H1 (cell line): ENCODE measurements at regions not wholly inside any gene's neighbourhood (a gene's known extent, or its start where the extent isn't known, plus 50 kb on each side); places are given as distances from the start of the nearest gene placed in this dataset.

Source experiments
- CTCF ChIA-PET: fragments of 300-600 bp; sonication (Branson Sonifier 250); formaldehyde crosslinking; loops from one replicate; lab custom pipeline; 2021; ENCODE audit not compliant: partially characterized antibody; lab: Charles Lee
- POLR2A ChIA-PET: fragments of 300-600 bp; sonication (Branson Sonifier 250); formaldehyde crosslinking; loops from one replicate; lab custom pipeline; 2021; ENCODE audit warnings: inconsistent platforms; ENCODE audit not compliant: partially characterized antibody; lab: Charles Lee
- DNase-seq, 2 experiments: peaks; one replicate each; pipeline versions ENCODE4 v3.0.0 to v3.0.0-alpha.2; 2010 to 2022; ENCODE audit warnings: low spot score in 2 of 2, low read depth in 1 of 2, mixed read lengths in 1 of 2
- FAIRE-seq: peaks from 2 replicates; lab custom pipeline; 2011; peaks lifted over from hg19 to GRCh38; lab: Jason Lieb, UNC
- H2AFZ ChIP-seq: 2 replicates; pipeline ENCODE4 v1.8.1; 2012; ENCODE audit warnings: low read length, inconsistent platforms
- H2AK5ac ChIP-seq: 2 replicates; pipeline ENCODE4 v1.6.1; 2013; ENCODE audit warnings: low read depth, low read length
- H2BK120ac ChIP-seq: replicated peaks from 2 replicates; pipeline ENCODE3; 2013; ENCODE audit warnings: low read depth, low read length, inconsistent platforms
- H2BK12ac ChIP-seq: 2 replicates; pipeline ENCODE4 v1.6.1; 2013; ENCODE audit warnings: low read depth, low read length
- H2BK15ac ChIP-seq: 2 replicates; pipeline ENCODE4 v1.6.1; 2013; ENCODE audit warnings: low read length
- H2BK20ac ChIP-seq: 2 replicates; pipeline ENCODE4 v1.6.1; 2013; ENCODE audit warnings: low read length
- H2BK5ac ChIP-seq: 2 replicates; pipeline ENCODE4 v1.6.1; 2013; ENCODE audit warnings: low read depth, low read length
- H3K14ac ChIP-seq: 2 replicates; pipeline ENCODE4 v1.6.1; 2013; ENCODE audit warnings: inconsistent platforms; ENCODE audit not compliant: insufficient read length
- H3K18ac ChIP-seq: 2 replicates; pipeline ENCODE4 v1.6.1; 2013; ENCODE audit warnings: low read length; ENCODE audit errors: extremely low read depth
- H3K23ac ChIP-seq: 2 replicates; pipeline ENCODE4 v1.6.1; 2013; ENCODE audit warnings: inconsistent platforms; ENCODE audit not compliant: insufficient read length
- H3K23me2 ChIP-seq: 2 replicates; pipeline ENCODE4 v1.6.1; 2013; ENCODE audit warnings: low read depth, low read length
- H3K27ac ChIP-seq: 2 replicates; pipeline ENCODE4 v1.6.1; 2011; ENCODE audit warnings: low read depth, low read length, inconsistent platforms
- H3K27me3 ChIP-seq, 4 experiments: replicated peaks in 1 of 4; 1 replicate in 1 of 4; 2 replicates in 3 of 4; pipeline versions ENCODE4 v1.6.1 to v1.8.1; 2011 to 2013; ENCODE audit warnings: low read length in 3 of 4, mild to moderate bottlenecking in 3 of 4, inconsistent platforms in 2 of 4, mixed read lengths in 2 of 4, moderate library complexity in 1 of 4; ENCODE audit not compliant: control insufficient read depth in 3 of 4, insufficient read depth in 3 of 4; ENCODE audit errors: extremely low read depth in 1 of 4
- H3K36me3 ChIP-seq, 4 experiments: 2 replicates each; pipeline versions ENCODE4 v1.6.1 to v1.8.1; 2011 to 2013; ENCODE audit warnings: mild to moderate bottlenecking in 4 of 4, low read length in 3 of 4, moderate library complexity in 2 of 4, control low read depth in 1 of 4, inconsistent platforms in 1 of 4; ENCODE audit not compliant: insufficient read depth in 4 of 4, control insufficient read depth in 2 of 4
- H3K4ac ChIP-seq: replicated peaks from 2 replicates; pipeline ENCODE3; 2013; ENCODE audit warnings: low read length, low read depth, mixed read lengths, inconsistent platforms; ENCODE audit not compliant: insufficient read length
- H3K4me1 ChIP-seq, 4 experiments: replicated peaks in 1 of 4; 1 replicate in 1 of 4; 2 replicates in 3 of 4; pipeline versions ENCODE4 v1.6.1 to v1.8.1; 2011 to 2013; ENCODE audit warnings: low read length in 3 of 4, inconsistent platforms in 2 of 4, mixed read lengths in 1 of 4; ENCODE audit not compliant: insufficient read depth in 4 of 4, control insufficient read depth in 3 of 4
- H3K4me2 ChIP-seq, 2 experiments: 2 replicates each; pipeline versions ENCODE4 v1.6.1 to v1.8.1; 2011 to 2013; ENCODE audit warnings: low read depth in 2 of 2, low read length in 2 of 2, control low read depth in 1 of 2, inconsistent platforms in 1 of 2, mild to moderate bottlenecking in 1 of 2; ENCODE audit not compliant: insufficient read depth in 1 of 2
- H3K4me3 ChIP-seq, 4 experiments: fragments of 200-600, 300-600 bp in 1 of 4; sonication (generic), shearing (Covaris generic), sonication (Bioruptor Twin) in 1 of 4; 2 replicates each; pipeline versions ENCODE4 v1.5.1 to v1.8.1; 2011 to 2016; ENCODE audit warnings: low read length in 4 of 4, low read depth in 3 of 4, control low read depth in 2 of 4, inconsistent platforms in 2 of 4, mild to moderate bottlenecking in 2 of 4, mixed read lengths in 1 of 4, moderate library complexity in 1 of 4; ENCODE audit not compliant: insufficient read depth in 2 of 4; ENCODE audit errors: extremely low read depth in 1 of 4
- H3K56ac ChIP-seq: replicated peaks from 2 replicates; pipeline ENCODE3; 2013; ENCODE audit warnings: low read depth, mild to moderate bottlenecking, mixed read lengths, low read length, inconsistent platforms; ENCODE audit not compliant: insufficient read length
- H3K79me1 ChIP-seq: 2 replicates; pipeline ENCODE4 v1.6.1; 2013; ENCODE audit warnings: low read depth, low read length, control low read depth
- H3K79me2 ChIP-seq, 2 experiments: 2 replicates each; pipeline versions ENCODE4 v1.6.1 to v1.8.1; 2012 to 2013; ENCODE audit warnings: low read length in 2 of 2, mild to moderate bottlenecking in 2 of 2, inconsistent platforms in 1 of 2; ENCODE audit not compliant: insufficient read depth in 2 of 2, control insufficient read depth in 1 of 2
- H3K9ac ChIP-seq, 4 experiments: replicated peaks in 1 of 4; 1 replicate in 1 of 4; 2 replicates in 3 of 4; pipeline versions ENCODE4 v1.6.1 to v1.8.1; 2011 to 2013; ENCODE audit warnings: low read depth in 3 of 4, low read length in 3 of 4, control low read depth in 2 of 4, mild to moderate bottlenecking in 2 of 4, moderate library complexity in 2 of 4, inconsistent platforms in 1 of 4; ENCODE audit errors: extremely low read depth in 1 of 4
- H3K9me3 ChIP-seq, 2 experiments: 2 replicates each; pipeline versions ENCODE4 v1.6.1 to v1.8.1; 2012 to 2013; ENCODE audit warnings: mild to moderate bottlenecking in 2 of 2, moderate library complexity in 2 of 2, control low read depth in 1 of 2, inconsistent platforms in 1 of 2, low read depth in 1 of 2, low read length in 1 of 2, mixed read lengths in 1 of 2; ENCODE audit not compliant: insufficient read depth in 2 of 2
- H4K20me1 ChIP-seq, 2 experiments: replicated peaks in 1 of 2; 2 replicates each; pipeline versions ENCODE3 to v1.8.1; 2011 to 2013; ENCODE audit warnings: inconsistent platforms in 2 of 2, low read length in 2 of 2, mild to moderate bottlenecking in 1 of 2; ENCODE audit not compliant: insufficient read depth in 2 of 2, control insufficient read depth in 1 of 2
- H4K5ac ChIP-seq: 2 replicates; pipeline ENCODE4 v1.6.1; 2013; ENCODE audit warnings: low read length, low read depth, mixed read lengths, inconsistent platforms; ENCODE audit not compliant: insufficient read length
- H4K8ac ChIP-seq: 2 replicates; pipeline ENCODE4 v1.8.0; 2013; ENCODE audit warnings: mild to moderate bottlenecking, moderate library complexity, low read length, inconsistent platforms; ENCODE audit not compliant: insufficient read depth; ENCODE audit errors: extremely low read depth
- H4K91ac ChIP-seq: replicated peaks from 2 replicates; pipeline ENCODE3; 2013; ENCODE audit warnings: low read length, mixed read lengths, inconsistent platforms; ENCODE audit not compliant: insufficient read length
- CTCF ChIP-seq, 3 experiments: IDR thresholded peaks; 1 replicate in 2 of 3; 2 replicates in 1 of 3; pipeline versions ENCODE4 v1.5.1 to v1.6.1; 2011; ENCODE audit warnings: low read length in 3 of 3, mild to moderate bottlenecking in 3 of 3, inconsistent platforms in 2 of 3, low read depth in 1 of 3, moderate library complexity in 1 of 3; ENCODE audit not compliant: insufficient read depth in 1 of 3; ENCODE audit errors: control extremely low read depth in 1 of 3
- NANOG ChIP-seq: IDR thresholded peaks from 2 replicates; pipeline ENCODE4 v1.6.1; 2011; ENCODE audit warnings: low read length, low read depth, mild to moderate bottlenecking, inconsistent platforms; ENCODE audit not compliant: insufficient read depth, poor library complexity, severe bottlenecking
- POU5F1 ChIP-seq: IDR thresholded peaks from 2 replicates; pipeline ENCODE4 v1.6.1; 2011; ENCODE audit warnings: low read depth, mild to moderate bottlenecking, low read length, moderate library complexity
- RXRA ChIP-seq: IDR thresholded peaks from 2 replicates; pipeline ENCODE4 v1.6.1; 2011; ENCODE audit warnings: low read depth, mild to moderate bottlenecking, low read length, moderate library complexity; ENCODE audit not compliant: insufficient read depth
- WGBS, 2 experiments: shearing (Covaris generic) in 1 of 2; methylation state at CpG; one replicate each; pipeline versions ENCODE4 v1.1.6 to v1.1.7; 2013 to 2015; ENCODE audit warnings: low lambda C conversion rate in 2 of 2, mixed read lengths in 2 of 2, inconsistent platforms in 1 of 2, low coverage in 1 of 2, missing lambda C conversion rate in 1 of 2; ENCODE audit not compliant: insufficient replicate concordance in 2 of 2, insufficient coverage in 1 of 2, insufficient read length in 1 of 2; ENCODE audit errors: extremely low coverage in 1 of 2, missing lambda C conversion rate in 1 of 2; 5-methylcytosine and 5-hydroxymethylcytosine counted together

- Histone ChIP-seq H4K5ac (no peak overlapping the region), H2AFZ (no peak overlapping the region), H3K36me3 (no peaks in the 10 kb centered on the region), H2BK15ac (no peak overlapping the region), H2BK12ac (no peak overlapping the region), H3K27me3 (no peaks in the 10 kb centered on the region), H3K56ac (no peak overlapping the region), H3K9ac (no peak overlapping the region), H3K27ac (no peak overlapping the region), H3K14ac (no peak overlapping the region), H3K18ac (no peak overlapping the region), H2BK120ac (no peak overlapping the region), H2BK20ac (no peak overlapping the region), H4K91ac (no peak overlapping the region), H3K79me2 (no peaks in the 10 kb centered on the region), H2BK5ac (no peak overlapping the region), H3K79me1 (no peaks in the 10 kb centered on the region), H3K23me2 (no peaks in the 10 kb centered on the region), H3K4me1 (peaks cover 0 to 9% (median 4%) of the 10 kb centered on the region in 4 experiments; a peak in 4 of 7 replicates), H3K4ac (no peak overlapping the region), H3K23ac (no peak overlapping the region), H4K20me1 (no peaks in the 10 kb centered on the region), H3K9me3 (peaks cover 0 to 2% of the 10 kb centered on the region in 2 experiments; a peak in 2 of 4 replicates), H2AK5ac (no peak overlapping the region), H4K8ac (no peak overlapping the region), H3K4me2 (peak overlapping the region; percentile 17 to 38; a peak in 3 of 4 replicates), H3K4me3 (peak overlapping the region in 1 of 4 experiments; percentile 41; a peak in 1 of 8 replicates)
- DNase-seq (no peak), FAIRE-seq (no peak)
- TF ChIP-seq POU5F1 (0 out of 2 replicates have a peak, but pooled peaks have one; percentile 30), NANOG (peak; percentile 60), RXRA (no peak), CTCF (IDR thresholded peaks at IDR 0.05; ENCODE audit: control extremely low read depth in 1 of 3, insufficient read depth in 1 of 3, low read depth in 1 of 3, low read length in 3 of 3) (no peak)
- POLR2A ChIA-PET = interaction anchor here (0.7 kb wide), 1 partner anchor 163 kb away, joined by 3 read pairs; no protein-coding TSS in a partner anchor
- CTCF ChIA-PET = interaction anchor here (0.6 to 2.0 kb wide), 2 partner anchors 21 to 92 kb away, joined by 3 to 5 read pairs; no protein-coding TSS in a partner anchor
- 23% methylated on average over 4 of the region's 4 CpGs; no CpG with 5 or more reads in 1 of the 2 experiments for WGBS, 2 experiments
These were observed 204.0 kb upstream of the STARD13 start for GRCh38 chr13:33489563-33489962.
